GM18907 (cell line): ENCODE measurements at regions not wholly inside any gene's neighbourhood (a gene's known extent, or its start where the extent isn't known, plus 50 kb on each side); places are given as distances from the start of the nearest gene placed in this dataset.
A peak's percentile ranks its signal among the peaks of the same experiment; 100 is the strongest.
"Not testable (repeated sequence)": the region's sequence is repeated elsewhere in the genome, so short reads cannot be mapped to it uniquely, and the experiment has no call there.

Experiments used
- ATAC-seq: cut with Tn5 transposase; IDR thresholded peaks from one replicate; pipeline ENCODE4 v1.9.1; 2021; ENCODE audit warnings: mild to moderate bottlenecking, moderate library complexity; ENCODE audit not compliant: unreplicated experiment

- ATAC-seq: peak; percentile 83
These were observed 376.0 kb downstream of the TFEC start for GRCh38 chr7:115654384-115655214.

GRCh38 chr7:115649429-115649828 is 381.1 kb downstream of the TFEC start:
- no peak for ATAC-seq

- no peak for ATAC-seq
These were observed 382.9 kb downstream of the TFEC start for GRCh38 chr7:115647712-115648111.

GRCh38 chr7:115642194-115642593 is 388.4 kb downstream of the TFEC start:
- ATAC-seq: no peak

GRCh38 chr7:115638853-115639252 is 391.7 kb downstream of the TFEC start:
- no peak for ATAC-seq

GRCh38 chr7:115637128-115637527 is 393.4 kb downstream of the TFEC start:
- ATAC-seq: no peak

- ATAC-seq: no peak
These were observed 394.7 kb downstream of the TFEC start for GRCh38 chr7:115635876-115636275.

GRCh38 chr7:115635376-115635775 is 395.2 kb downstream of the TFEC start:
- ATAC-seq: no peak

- no peak for ATAC-seq
These were observed 395.9 kb downstream of the TFEC start for GRCh38 chr7:115634633-115635032.

- no peak for ATAC-seq
These were observed 397.9 kb downstream of the TFEC start for GRCh38 chr7:115632636-115633035.

GRCh38 chr7:115631782-115632181 is 398.8 kb downstream of the TFEC start:
- ATAC-seq: no peak

GRCh38 chr7:115630049-115630448 is 400.5 kb downstream of the TFEC start:
- ATAC-seq: no peak

- no peak for ATAC-seq
These were observed 411.9 kb downstream of the TFEC start for GRCh38 chr7:115618676-115619075.

GRCh38 chr7:115613836-115614235 is 416.7 kb downstream of the TFEC start:
- ATAC-seq: no peak

- no peak for ATAC-seq
These were observed 427.1 kb downstream of the TFEC start for GRCh38 chr7:115603416-115603815.

- no peak for ATAC-seq
These were observed 430.4 kb downstream of the TFEC start for GRCh38 chr7:115600207-115600606.

GRCh38 chr7:115599184-115599583 is 431.4 kb downstream of the TFEC start:
- not testable (repeated sequence) for ATAC-seq

- ATAC-seq: not testable (repeated sequence)
These were observed 433.3 kb downstream of the TFEC start for GRCh38 chr7:115597220-115597619.

- no peak for ATAC-seq
These were observed 437.5 kb downstream of the TFEC start for GRCh38 chr7:115593111-115593510.

GRCh38 chr7:115585015-115585718 is 445.4 kb downstream of the TFEC start:
- ATAC-seq: no peak

GRCh38 chr7:115582956-115583355 is 447.6 kb downstream of the TFEC start:
- ATAC-seq: no peak

GRCh38 chr7:115578576-115578975 is 452.0 kb downstream of the TFEC start:
- no peak for ATAC-seq
